ENCODE measurements at regions not wholly inside any gene's neighbourhood (a gene's known extent, or its start where the extent isn't known, plus 50 kb on each side); places are given as distances from the start of the nearest gene placed in this dataset.

DNA sequence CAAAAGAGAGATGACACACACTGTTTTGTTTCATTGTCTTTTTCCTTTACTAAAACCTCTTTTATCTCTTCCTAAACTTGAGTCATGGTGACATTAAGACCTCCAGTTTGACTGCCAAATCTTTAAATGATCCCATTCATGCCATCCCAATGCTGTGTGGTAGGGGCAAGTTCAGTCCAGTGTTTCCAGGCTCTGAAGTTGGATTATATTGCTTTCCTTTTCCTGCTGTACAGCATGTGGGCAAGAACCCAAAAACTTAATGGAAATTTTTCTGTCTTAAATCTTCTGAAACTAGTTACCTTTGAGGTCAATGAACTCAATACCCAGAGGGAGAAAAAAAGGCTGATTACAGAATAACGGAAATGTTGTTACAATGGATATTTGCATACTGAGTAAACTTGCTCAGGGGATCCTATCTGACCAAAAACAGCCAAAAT lies 187.1 kb upstream of the FAR2 start:
- Mint-ChIP-seq H3K27me3 (peaks cover 28 to 31% of the 10 kb centered on the region in 2 donors), H3K9me3 (no peaks in the 10 kb centered on the region), H3K4me1 (ENCODE audit: low read depth in 2 of 2) (no peaks in the 10 kb centered on the region), H3K4me3 (no peak overlapping the region), H3K27ac (no peak overlapping the region), H3K36me3 (ENCODE audit: insufficient read depth) (no peaks in the 10 kb centered on the region)
- no peak for DNase-seq
- no peak for ATAC-seq (replicated peaks)

DNA sequence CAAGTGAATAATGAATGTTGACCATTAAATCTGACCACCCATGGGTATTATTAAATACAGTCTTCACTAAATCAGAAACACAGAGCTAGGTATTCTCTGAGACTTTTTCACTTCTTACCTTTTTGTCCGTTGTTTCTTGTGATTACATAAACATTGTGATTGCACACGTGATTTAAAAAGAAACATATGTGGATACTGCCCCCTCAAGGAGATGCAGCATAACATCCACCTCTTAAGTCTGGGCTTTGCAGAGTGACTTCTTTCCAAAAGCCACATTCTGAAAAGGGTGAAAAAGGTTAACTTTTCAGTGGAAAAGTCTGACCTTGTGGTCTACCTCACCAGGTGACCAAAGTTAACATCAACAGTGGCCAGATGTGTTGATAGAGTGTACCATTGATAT lies 185.5 kb upstream of the FAR2 start:
- Mint-ChIP-seq H3K36me3 (ENCODE audit: insufficient read depth) (no peaks in the 10 kb centered on the region), H3K27ac (no peak overlapping the region), H3K4me3 (no peak overlapping the region), H3K4me1 (ENCODE audit: low read depth in 2 of 2) (no peaks in the 10 kb centered on the region), H3K9me3 (no peaks in the 10 kb centered on the region), H3K27me3 (peaks cover 26 to 29% of the 10 kb centered on the region in 2 donors)
- DNase-seq (no peak), ATAC-seq (replicated peaks) (no peak)

DNA sequence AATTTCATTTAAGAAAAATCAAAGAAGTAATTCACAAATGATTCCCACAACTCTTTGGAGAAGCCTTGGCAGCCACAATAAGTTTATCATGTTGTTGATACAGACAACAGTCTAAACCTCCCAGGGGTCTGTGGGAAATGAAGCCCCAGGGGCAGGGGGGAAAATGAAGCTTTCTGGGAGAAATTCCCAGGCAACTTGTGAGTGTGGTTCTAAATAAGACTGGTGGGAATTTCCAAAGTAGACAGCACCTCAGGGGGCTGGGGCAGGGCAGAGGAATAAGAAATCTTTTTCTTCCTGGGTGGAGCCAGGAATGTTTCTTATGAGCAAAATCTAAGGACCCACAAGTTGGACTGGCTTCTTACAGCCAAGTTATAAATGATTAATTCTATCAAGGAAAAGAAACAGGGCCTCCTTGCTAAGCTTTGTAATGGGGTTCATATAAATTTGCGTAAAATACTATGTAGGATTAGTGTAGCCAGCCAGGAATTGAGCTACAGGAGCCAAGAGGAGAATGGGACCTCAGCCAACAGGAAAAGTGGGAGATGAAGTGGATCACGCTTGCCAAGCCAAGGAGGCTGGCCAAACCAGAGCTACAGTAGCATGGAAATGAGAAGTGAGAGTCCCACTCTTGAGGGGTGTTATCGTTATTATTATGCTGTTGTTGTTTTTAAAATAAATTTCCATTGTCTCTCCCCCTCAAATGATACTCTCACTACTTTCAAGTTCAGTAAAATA lies 182.9 kb upstream of the FAR2 start:
- no peak for ATAC-seq (replicated peaks)
- H3K36me3 Mint-ChIP-seq (ENCODE audit: insufficient read depth): no peaks in the 10 kb centered on the region
- no peaks in the 10 kb centered on the region for H3K9me3 Mint-ChIP-seq
- H3K4me1 Mint-ChIP-seq (ENCODE audit: low read depth in 2 of 2): no peaks in the 10 kb centered on the region
- peaks cover 22 to 27% of the 10 kb centered on the region in 2 donors for H3K27me3 Mint-ChIP-seq
- DNase-seq: no peak
- H3K4me3 Mint-ChIP-seq: no peak overlapping the region
- H3K27ac Mint-ChIP-seq: no peak overlapping the region

DNA sequence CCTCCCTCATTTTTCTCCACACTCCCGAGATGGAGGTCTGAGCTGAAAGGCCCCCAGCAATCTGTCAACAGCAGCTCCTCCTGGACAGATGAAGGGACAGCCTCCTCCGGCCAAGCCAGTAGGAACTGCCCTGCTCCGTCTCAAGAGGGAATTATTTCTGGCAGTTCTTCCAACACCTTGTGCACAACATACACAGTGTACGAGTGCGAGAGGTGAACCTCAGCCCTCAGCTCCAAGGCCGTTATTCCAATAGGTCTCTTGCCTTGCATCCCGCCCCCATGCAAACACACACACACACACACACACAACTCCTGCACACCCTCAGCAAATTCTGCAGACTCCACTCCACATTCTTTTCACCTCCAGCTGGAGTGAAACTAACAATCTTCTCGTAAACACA lies 181.7 kb upstream of the FAR2 start:
- Mint-ChIP-seq H3K36me3 (ENCODE audit: insufficient read depth) (no peaks in the 10 kb centered on the region), H3K9me3 (no peaks in the 10 kb centered on the region), H3K4me3 (no peak overlapping the region), H3K4me1 (ENCODE audit: low read depth in 2 of 2) (no peaks in the 10 kb centered on the region), H3K27ac (no peak overlapping the region), H3K27me3 (peaks cover 29% of the 10 kb centered on the region in 2 donors)
- DNase-seq: no peak
- no peak for ATAC-seq (replicated peaks)

DNA sequence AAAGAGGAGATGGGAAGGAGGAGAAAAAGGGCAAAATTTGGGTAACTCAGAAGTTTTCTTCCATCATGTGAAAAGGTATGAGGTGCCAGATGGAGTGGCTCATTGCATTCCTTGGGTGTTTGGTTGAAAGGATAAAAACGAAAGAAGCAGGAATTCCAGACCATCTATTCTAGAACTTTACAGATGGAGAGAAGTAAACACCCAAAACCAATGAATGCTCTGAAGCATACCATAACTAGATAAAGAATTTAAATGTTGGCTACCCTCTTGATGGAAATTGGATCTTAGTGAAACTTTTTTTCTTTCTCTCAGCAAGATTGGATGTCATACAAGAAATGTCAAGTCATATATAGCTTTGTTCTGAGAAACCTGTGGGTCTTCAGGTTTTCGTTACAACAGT lies 175.6 kb upstream of the FAR2 start:
- Mint-ChIP-seq H3K4me1 (ENCODE audit: low read depth in 2 of 2) (no peaks in the 10 kb centered on the region), H3K36me3 (ENCODE audit: insufficient read depth) (no peaks in the 10 kb centered on the region), H3K27ac (no peak overlapping the region), H3K4me3 (no peak overlapping the region), H3K27me3 (peaks cover 16 to 20% of the 10 kb centered on the region in 2 donors), H3K9me3 (no peaks in the 10 kb centered on the region)
- no peak for DNase-seq
- ATAC-seq (replicated peaks): no peak

DNA sequence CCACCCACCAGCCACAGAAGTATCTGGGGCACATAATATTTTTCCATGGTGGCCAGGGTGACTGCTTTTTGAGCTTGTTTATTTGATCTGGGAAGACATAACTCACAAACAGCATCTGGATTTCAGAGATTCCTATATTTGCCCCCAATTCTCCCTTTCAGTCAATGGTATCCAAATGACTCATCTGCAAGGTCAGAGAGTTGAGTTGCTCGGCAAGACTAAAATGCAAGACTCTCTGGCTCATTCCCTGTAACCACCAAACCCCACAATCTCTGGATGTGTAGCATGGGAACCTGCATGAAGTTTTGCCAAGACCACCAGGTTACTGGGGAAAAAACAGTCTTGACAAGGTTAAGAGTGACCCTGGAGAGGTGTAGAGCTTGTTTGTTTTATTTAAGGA lies 174.9 kb upstream of the FAR2 start:
- ATAC-seq (replicated peaks): no peak
- H3K27ac Mint-ChIP-seq: no peak overlapping the region
- no peaks in the 10 kb centered on the region for H3K36me3 Mint-ChIP-seq (ENCODE audit: insufficient read depth)
- no peaks in the 10 kb centered on the region for H3K9me3 Mint-ChIP-seq
- no peaks in the 10 kb centered on the region for H3K4me1 Mint-ChIP-seq (ENCODE audit: low read depth in 2 of 2)
- no peak overlapping the region for H3K4me3 Mint-ChIP-seq
- DNase-seq: no peak
- peaks cover 23 to 27% of the 10 kb centered on the region in 2 donors for H3K27me3 Mint-ChIP-seq

DNA sequence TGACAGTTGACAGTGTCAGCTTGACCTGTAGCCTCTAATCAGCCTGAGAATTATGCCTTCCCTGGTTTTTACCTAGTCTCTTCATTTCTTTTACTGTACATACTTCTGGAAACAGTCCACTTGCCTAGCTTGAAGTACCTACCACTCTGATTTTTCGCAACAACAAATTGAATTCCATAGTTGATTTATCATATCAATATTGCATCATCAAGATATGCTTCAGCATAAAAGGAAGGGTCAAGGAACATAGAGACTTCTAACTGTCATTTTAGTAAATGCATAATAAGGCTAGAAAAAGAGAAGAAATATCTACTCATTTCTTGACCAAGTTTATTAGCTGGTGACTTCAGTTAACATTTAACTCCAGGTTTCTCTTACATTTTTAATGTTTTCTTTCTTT lies 174.2 kb upstream of the FAR2 start:
- Mint-ChIP-seq H3K4me3 (no peak overlapping the region), H3K9me3 (no peaks in the 10 kb centered on the region), H3K4me1 (ENCODE audit: low read depth in 2 of 2) (no peaks in the 10 kb centered on the region), H3K27me3 (peaks cover 24 to 27% of the 10 kb centered on the region in 2 donors), H3K36me3 (ENCODE audit: insufficient read depth) (no peaks in the 10 kb centered on the region), H3K27ac (no peak overlapping the region)
- ATAC-seq (replicated peaks) (no peak), DNase-seq (no peak)

DNA sequence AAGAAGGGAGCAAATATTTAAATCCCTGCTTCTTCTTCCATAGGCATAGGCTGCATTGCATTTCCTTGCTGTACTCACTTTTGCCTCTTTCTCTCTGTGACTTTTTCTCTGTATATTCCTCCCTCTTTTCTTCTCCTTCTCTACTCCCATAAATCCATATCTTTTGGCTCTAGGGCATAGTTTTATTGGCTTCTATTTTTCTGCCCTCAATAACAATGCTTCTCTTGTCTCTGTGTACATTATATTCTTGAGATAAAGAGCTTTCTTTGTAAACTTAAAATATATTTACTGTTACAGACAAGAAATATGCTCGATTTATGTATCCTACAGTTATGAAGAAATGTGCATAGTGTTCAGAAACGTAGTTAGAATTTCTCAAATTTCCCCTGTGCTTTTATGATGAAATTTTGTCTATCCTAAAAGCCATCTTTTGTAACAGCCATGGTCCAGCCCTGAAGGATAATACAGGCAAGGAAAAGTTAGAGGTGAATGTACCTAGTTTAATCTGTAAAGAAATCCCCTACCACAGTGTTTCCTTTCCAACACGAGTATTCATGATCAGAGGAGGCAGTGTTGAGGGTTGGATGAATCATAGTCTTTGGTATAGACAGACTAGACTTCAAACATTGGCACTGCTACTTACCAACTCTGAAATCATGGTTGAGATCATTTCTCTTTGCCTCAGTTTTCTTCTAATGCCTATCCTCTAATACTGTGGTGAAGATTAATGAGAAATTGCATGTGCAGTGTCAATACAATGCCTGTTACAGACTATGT lies 173.3 kb upstream of the FAR2 start:
- Mint-ChIP-seq H3K4me3 (no peak overlapping the region), H3K27ac (no peak overlapping the region)

DNA sequence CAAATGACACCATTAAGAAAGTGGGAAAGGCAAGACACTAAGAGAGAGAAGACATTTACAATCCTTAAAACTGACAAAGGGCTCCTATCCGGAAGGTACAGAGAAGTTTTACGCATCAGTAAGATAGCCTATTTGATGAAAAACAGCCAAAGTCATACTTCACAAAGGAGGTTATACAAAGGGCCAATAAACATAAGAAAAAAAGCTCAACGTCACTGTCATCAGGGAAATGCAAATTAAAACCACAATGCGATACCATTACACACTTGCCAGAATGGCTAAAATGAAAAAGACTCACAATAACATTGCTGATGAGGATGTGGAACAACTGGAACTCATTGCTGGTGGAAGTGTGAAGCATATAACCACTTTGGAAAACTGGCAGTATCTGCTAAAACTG lies 168.6 kb upstream of the FAR2 start:
- Mint-ChIP-seq H3K27ac (no peak overlapping the region), H3K9me3 (no peaks in the 10 kb centered on the region), H3K4me1 (ENCODE audit: low read depth in 2 of 2) (no peaks in the 10 kb centered on the region), H3K4me3 (no peak overlapping the region), H3K36me3 (ENCODE audit: insufficient read depth) (no peaks in the 10 kb centered on the region), H3K27me3 (peaks cover 14 to 16% of the 10 kb centered on the region in 2 donors)
- no peak for ATAC-seq (replicated peaks)
- DNase-seq: no peak

More for the DNA sequence above, 173.3 kb upstream of the FAR2 start:
- H3K4me1 Mint-ChIP-seq (ENCODE audit: low read depth in 2 of 2): no peaks in the 10 kb centered on the region
- DNase-seq (no peak), ATAC-seq (replicated peaks) (no peak)
- H3K27me3 Mint-ChIP-seq: peaks cover 22 to 29% of the 10 kb centered on the region in 2 donors
- no peaks in the 10 kb centered on the region for H3K9me3 Mint-ChIP-seq
- no peaks in the 10 kb centered on the region for H3K36me3 Mint-ChIP-seq (ENCODE audit: insufficient read depth)

DNA sequence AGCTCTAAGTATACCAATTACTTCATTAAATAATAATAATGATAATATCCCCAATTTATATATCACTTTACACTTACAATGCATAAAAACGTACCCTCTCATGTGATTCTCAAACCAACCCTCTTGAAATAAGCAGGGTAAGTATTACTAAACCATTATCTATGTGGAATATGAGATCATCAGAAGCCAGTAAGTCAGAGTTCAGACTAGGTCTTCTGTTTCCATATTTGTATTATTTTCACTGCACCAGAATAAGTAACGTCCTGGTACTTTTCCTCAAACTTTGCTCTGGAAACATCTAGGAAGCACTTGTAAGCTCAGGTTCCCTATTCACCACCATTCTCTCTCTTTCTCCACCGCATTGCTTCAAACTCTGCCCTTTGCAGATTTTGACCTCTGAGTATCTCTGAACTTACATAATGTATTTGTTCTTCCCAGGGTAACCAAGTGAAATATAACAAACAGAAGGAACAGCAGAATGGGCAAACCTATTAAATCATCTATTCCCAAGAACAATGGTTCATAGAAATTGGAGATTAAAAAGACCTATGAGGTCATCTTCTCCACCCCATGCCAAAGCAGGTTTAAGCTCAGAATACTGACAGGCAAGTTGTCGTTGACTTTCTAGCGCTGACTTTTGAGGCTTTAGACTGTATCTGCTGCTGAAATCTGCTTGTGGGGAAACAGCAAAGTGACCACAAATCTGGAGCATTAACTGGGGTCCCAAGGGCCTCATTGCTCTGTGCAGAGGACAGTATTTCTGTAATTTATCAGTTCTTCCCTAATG lies 161.3 kb upstream of the FAR2 start:
- no peaks in the 10 kb centered on the region for H3K36me3 Mint-ChIP-seq (ENCODE audit: insufficient read depth)
- H3K4me3 Mint-ChIP-seq: no peak overlapping the region
- ATAC-seq (replicated peaks) (no peak), DNase-seq (no peak)
- no peak overlapping the region for H3K27ac Mint-ChIP-seq
- H3K4me1 Mint-ChIP-seq (ENCODE audit: low read depth in 2 of 2): no peaks in the 10 kb centered on the region
- H3K9me3 Mint-ChIP-seq: no peaks in the 10 kb centered on the region
- peaks cover 15 to 21% of the 10 kb centered on the region in 2 donors for H3K27me3 Mint-ChIP-seq

DNA sequence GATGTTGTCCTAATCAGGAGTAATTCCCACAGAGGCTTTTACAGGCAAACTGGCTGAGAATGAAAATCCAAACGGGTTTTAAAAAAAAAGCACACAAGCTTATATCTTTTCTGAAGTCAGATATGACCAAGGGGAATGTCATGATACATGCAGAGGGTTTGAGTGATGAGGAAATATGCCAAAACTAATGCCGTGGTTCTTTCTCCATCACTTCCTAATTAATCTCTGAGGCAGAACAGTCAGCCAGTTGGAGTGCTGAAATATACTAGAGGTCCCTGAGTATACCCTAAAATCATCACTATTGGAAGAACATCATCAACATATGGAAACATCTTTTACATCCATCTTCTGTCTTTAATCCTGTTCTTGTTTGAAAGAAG lies 160.8 kb upstream of the FAR2 start:
- H3K4me3 Mint-ChIP-seq: no peak overlapping the region
- no peak overlapping the region for H3K27ac Mint-ChIP-seq
- H3K36me3 Mint-ChIP-seq (ENCODE audit: insufficient read depth): no peaks in the 10 kb centered on the region
- DNase-seq (no peak), ATAC-seq (replicated peaks) (no peak)
- peaks cover 15 to 21% of the 10 kb centered on the region in 2 donors for H3K27me3 Mint-ChIP-seq
- H3K4me1 Mint-ChIP-seq (ENCODE audit: low read depth in 2 of 2): no peaks in the 10 kb centered on the region
- H3K9me3 Mint-ChIP-seq: no peaks in the 10 kb centered on the region

DNA sequence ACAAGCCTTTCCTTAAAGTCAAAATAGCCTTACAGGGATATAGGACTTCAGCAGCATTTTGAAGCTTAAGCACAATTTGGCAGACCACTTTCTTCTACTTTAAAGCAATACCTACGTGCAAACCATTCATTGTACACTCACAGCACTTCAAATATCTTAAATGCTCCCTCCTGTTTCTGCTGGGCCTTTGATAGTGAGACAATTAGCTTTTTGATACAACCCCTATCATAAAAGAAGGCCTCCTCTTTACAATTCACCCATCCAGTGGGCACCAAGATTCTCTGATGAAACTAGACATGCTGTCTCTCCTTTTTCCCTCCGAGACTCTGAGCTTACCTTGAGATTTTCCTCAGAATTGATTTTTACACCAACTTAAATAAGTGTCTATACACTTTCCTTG lies 157.5 kb upstream of the FAR2 start:
- ATAC-seq (replicated peaks) (no peak), DNase-seq (no peak)
- H3K36me3 Mint-ChIP-seq (ENCODE audit: insufficient read depth): no peaks in the 10 kb centered on the region
- no peaks in the 10 kb centered on the region for H3K4me1 Mint-ChIP-seq (ENCODE audit: low read depth in 2 of 2)
- no peak overlapping the region for H3K4me3 Mint-ChIP-seq
- H3K9me3 Mint-ChIP-seq: no peaks in the 10 kb centered on the region
- H3K27me3 Mint-ChIP-seq: peaks cover 15 to 21% of the 10 kb centered on the region in 2 donors
- H3K27ac Mint-ChIP-seq: no peak overlapping the region

DNA sequence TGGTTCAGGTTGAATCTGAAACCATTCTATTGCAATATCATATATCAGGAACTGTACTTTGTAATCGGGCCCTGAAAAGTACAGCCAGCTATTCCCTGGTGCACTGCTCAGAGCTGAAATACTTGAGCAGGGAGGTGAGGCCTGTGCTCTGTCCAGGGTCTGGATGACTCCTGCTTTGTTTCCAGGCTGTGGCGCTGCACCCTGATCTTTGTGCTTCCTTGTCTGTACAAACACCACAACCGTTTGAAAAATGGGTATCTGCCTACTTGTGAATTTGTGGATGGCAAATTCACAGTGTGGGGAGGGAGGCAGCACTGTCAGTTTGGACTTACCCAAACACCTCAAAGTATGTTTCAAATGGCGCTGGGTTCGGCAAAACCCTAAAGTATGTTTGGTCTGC lies 155.4 kb upstream of the FAR2 start:
- peaks cover 15 to 21% of the 10 kb centered on the region in 2 donors for H3K27me3 Mint-ChIP-seq
- H3K9me3 Mint-ChIP-seq: no peaks in the 10 kb centered on the region
- ATAC-seq (replicated peaks): no peak

More for the DNA sequence above, 155.4 kb upstream of the FAR2 start:
- Mint-ChIP-seq H3K27ac (no peak overlapping the region), H3K4me3 (no peak overlapping the region), H3K4me1 (ENCODE audit: low read depth in 2 of 2) (peaks cover 0 to 2% of the 10 kb centered on the region in 2 donors), H3K36me3 (ENCODE audit: insufficient read depth) (no peaks in the 10 kb centered on the region)
- DNase-seq: no peak

Measured in effector memory CD8-positive, alpha-beta T cell (primary cell).